GM12892 (cell line): ENCODE measurements at regions not wholly inside any gene's neighbourhood (a gene's known extent, or its start where the extent isn't known, plus 50 kb on each side); places are given as distances from the start of the nearest gene placed in this dataset.

Experiments used
- POLR2A ChIP-seq: IDR thresholded peaks from 2 replicates; pipeline ENCODE4 v1.6.1; 2011; ENCODE audit warnings: low read depth, low read length, control low read depth
- POLR2AphosphoS5 ChIP-seq: IDR thresholded peaks from 2 replicates; pipeline ENCODE4 v1.6.1; 2011; ENCODE audit warnings: low read depth, low read length, control low read depth

GRCh38 chr5:4216142-4216541 lies 620.5 kb downstream of the IRX1 start:
- no peak for TF ChIP-seq POLR2AphosphoS5
- no peak for TF ChIP-seq POLR2A
